C1 segment of cervical spinal cord (tissue), 14 donors: ENCODE measurements at regions not wholly inside any gene's neighbourhood (a gene's known extent, or its start where the extent isn't known, plus 50 kb on each side); places are given as distances from the start of the nearest gene placed in this dataset.

Experiments
- DNase-seq, 14 donors: peaks; one replicate each; lab custom pipeline; 2025; lab: John Stamatoyannopoulos, UW

DNA sequence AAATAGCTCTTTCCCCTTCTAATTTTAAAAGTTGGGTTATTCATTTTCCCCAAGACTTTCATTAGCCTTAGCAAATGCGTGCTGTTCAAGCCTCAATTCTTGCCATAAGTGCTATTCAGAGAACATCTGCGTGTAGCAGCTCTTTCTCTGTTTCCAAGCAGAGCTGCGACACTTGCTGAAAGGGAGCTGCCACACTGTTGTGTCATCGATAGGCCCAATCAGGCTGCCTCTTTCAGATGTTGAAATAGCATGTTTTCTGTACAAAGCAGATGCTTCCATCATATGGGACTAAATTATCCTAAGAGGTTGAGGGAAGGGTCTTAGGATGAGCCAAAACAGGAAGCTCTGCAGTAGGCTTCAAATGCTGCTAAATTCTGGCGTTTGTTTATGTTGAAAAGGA is 220.9 kb upstream of the CDC14C start:
- DNase-seq, result no peak

DNA sequence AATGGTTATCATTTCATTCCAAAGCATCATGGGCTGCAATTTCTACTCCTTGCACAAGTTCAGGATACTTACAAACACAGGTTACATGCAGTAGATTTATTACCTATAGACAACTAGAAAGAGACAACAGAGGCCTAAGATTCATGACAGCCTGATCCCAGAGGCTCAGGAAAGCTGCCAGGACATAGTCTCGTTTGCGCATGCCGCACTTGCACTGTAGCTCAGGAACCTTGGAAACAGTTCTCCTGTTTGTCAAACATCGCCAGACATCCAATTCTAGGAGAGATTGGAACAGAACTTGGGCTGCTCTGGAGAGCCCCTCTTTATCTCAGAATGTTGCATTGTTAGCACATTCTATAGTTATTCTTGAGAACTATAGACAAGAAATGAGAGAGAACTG is 216.2 kb upstream of the CDC14C start:
- DNase-seq, result no peak

DNA sequence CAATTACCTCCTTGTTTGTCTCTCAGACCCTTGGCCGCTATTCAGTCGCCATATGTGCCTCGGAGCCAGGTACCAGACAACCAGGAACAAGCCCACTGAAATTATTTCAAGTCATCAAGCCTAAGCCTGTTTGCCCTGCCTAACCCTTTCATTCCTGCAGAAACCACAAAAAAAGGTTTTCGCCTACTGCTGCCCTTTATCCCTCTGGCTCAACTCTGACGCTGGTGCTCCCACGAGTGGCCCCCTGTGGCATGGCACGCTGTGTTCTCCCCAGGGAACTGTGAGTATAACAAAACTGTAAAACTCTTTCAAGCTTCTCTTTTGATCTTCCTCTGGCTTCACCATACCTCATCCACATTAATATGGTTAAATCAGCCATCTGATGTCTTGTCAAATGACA is 215.7 kb upstream of the CDC14C start:
- DNase-seq, result no peak

DNA sequence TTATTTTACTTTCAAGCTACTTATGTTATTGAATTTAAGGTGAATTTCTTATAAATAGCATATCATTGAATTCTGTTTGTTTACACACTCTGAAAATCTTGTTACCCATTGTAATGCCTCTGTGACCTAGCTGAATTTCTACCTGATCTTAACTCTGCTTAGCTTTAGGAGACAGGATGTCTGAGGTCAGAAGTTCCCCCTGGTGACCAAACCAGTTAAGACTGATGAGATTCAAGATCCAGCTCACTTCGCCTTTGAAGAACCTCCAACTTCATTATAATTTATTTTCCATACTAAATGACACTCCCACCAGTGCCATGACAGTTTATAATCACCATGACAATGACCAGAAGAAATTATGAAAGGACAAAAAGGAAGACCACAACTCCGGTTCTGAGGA is 213.4 kb upstream of the CDC14C start:
- no peak for DNase-seq

DNA sequence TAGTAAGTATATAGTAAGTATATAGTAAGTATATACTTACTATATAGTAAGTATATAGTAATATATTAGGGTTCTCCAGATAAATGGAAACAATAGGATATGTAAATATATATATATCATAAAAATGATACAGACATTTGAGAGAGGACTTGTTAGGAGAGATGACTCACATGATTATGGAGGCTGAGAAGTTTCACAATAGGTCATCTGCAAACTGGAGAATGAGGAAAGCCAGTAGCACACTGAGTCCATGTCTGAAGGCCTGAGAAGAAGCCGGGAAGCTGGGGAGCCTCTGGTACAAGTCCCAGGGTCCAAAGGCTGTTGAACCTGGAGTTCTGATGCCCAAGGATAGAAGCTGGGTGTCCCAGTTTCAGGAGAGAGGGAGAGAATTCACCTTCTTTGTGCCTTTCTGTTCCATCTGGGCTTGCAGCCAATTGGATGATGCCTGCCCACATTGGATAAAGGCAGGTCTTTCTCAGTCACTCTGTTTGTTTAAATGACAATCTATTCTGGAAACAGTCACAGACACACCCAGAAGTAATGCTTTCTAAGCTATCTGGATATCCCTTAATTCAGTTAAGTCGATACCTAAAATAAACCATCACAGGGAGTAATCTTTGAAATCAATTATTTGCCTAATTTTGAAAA is 205.5 kb upstream of the CDC14C start:
- no peak for DNase-seq

DNA sequence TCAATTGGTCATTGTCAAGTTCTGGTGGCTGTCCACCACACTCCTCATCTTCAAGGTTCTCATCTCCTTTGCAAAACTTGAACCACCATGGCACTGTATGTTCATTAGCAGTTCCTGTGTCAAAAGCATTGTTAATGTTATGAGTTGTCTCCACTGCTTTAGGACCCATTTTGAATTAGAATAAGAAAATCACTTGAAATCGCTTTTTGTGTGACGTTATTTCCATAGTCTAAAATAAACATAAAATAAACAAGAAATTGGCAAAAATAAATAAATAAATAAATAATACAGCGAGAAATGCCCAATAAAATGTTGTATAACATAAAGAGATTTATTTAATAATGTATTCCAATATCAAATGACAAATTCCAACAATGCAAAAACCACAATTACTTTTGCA is 195.5 kb upstream of the CDC14C start:
- DNase-seq, result no peak

DNA sequence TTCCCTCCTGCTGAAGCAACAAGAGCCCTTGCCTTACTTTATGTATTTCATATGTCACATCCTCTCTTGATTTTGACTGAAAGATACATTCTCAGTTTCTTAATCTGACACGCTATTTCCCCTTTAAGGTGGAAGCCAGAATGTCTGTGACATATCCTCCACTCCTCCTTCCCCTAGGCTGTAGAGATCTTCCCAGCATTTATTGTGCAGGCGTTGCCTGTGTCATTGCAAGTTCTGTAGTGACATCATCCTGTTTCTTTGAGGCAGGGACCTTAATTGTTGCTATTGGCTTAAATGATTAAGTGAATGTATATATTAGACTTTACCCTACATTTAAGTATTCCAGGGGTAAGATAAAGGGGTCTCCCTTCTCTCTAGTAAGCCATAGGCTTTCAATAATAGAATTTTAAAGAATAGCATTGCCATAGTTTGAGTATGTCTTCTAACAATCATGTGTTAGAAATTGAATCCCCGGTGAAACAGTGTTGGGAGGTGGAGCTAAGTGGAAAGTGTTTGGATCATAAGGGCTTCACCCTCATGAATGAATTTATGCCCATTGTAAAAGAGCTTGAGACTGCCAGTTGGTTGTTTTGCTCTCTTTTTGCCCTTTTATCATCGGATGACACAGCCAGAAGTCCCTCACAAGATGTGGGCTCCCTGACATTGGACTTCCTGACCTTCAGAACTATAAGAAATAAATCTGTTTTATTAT is 189.5 kb upstream of the CDC14C start:
- DNase-seq, result no peak

DNA sequence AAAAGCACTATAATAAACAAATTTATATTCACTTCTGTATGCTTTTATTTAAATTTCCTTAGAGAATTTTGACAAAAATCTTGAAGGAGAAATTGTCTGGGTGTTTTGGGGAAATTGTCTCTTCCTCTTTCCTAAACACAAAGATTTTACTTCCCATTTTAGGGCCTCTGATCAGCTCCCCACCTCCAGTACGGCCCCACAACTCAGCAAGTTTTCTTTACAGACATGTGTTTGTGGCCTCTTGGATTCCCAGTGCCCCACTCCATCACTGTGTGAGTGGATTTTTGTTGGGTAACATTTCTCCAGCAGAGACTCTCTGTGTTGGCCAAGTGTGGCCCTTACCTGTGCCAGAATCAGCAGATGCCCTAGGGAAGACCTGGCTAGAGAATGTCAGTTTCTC is 182.8 kb upstream of the CDC14C start:
- peak in 1 of 14 donors; percentile 4 for DNase-seq

DNA sequence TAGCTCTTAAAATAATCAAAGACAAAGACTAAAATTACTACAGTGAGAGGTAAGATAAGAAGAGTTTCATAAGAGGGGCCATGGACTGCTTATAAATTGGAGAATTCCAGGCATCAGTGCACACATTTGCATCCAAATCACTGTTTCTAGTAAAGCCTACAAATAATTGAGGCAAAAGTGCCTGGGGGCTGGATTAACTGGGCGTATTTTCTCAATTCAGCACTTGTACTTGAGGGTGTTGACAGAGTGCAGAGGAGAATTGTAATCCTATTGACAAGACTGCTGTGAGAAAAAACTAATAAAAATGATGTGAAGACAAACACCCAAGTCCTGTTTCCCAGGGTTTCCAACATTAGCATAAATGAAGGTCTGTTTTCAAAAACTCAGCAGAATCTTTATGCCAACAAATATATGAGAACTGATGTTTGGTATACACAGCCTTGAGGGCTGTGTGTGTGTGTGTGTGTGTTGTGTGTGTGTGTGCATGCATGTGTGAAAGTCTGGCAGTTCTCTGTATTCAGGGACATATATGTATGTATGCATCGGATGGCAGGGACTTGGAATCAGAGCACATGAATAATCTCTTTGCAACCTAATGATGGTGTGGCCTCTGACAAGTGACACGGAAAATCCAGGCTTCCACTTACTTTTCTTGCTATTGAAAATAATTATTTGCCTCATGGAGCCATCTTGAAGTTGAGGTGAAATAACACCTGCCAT is 182.1 kb upstream of the CDC14C start:
- DNase-seq, result no peak

DNA sequence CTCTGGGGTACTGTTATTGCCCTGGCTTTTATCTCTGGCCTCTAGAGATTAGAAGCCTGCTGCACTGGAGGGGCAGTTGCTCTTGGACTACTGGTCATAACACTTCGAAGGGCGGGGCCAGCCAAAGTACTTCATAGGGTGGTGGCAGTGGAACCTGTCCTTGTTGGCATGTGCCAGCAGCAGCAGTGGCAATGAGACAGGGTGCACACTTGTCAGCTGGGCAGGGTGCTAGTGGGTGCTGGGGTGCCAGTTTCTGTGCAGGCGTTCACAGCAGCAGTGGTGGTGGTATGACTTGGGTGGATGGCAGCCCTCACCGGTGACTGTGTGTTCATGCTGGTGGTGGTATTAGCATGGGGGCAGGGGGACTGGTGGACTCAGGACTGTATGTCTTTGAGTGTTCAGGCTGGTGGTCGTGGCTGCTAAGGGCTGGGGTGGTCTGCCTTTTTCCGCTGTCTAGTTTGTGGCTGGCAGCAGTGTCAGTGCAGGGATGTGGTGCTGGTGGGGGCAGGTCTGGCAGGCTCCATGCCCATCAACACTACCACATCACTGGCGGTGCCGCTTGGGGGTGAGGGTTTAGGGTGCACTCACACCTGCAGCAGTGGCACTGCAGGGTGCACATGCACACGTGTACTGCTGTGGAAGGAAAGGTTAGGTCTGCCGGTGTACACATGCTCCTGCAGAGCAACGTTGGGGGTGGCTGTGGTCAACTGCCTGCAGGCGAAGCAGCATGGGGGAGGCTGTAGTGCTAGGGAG is 176.1 kb upstream of the CDC14C start:
- DNase-seq, result no peak

DNA sequence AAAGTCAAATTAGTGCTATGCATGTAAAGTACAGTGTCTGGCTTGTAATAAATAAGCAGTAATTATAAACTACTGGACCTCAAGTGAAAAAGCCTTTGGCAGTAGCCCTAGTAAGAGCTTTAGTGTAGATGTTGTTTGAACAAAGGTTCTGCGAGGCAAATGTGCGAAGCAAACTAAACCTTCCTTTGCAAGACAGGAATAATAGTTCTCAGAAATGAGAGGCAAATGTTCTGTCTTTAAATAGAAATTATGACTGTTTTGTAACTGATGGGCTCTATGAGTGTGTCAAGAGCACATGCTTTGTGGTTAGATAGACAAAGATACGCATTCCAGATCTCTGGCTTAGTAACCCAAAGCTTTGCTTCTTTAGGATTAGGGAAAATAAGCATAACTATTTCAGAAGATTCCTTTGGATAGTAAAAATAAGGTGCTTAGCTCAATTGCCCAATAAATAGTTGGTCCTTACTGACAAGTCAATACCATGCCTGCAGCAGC is 169.2 kb upstream of the CDC14C start:
- DNase-seq, result no peak

DNA sequence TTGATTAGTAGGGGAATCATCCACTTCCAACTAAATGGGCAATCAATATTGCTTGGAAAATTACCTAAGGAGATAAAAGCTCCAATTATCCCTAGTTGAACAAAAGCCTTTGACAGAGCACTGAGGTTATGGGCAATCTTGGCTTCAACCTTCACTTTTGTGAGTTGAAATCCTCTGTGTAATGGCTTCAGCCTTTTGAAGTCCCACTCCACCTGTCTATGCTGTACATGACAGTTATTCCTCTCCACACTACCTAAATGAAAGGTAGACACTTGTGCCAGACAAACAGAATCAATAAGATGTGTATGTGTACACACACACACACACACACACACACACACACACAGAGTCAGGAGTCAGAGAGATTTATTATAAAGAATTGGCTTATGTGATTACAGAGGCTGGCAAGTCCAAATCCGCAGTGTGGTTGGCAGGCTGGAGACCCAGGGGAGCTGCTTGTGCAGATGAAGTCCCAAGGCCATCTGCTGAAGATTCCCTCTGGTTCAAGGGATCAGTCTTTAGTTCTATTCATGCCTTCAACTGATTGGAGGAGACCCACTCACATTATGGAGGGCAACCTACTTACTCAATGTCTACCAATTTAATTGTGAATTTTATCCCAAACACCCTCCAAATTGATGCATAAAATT is 164.8 kb upstream of the CDC14C start:
- no peak for DNase-seq

DNA sequence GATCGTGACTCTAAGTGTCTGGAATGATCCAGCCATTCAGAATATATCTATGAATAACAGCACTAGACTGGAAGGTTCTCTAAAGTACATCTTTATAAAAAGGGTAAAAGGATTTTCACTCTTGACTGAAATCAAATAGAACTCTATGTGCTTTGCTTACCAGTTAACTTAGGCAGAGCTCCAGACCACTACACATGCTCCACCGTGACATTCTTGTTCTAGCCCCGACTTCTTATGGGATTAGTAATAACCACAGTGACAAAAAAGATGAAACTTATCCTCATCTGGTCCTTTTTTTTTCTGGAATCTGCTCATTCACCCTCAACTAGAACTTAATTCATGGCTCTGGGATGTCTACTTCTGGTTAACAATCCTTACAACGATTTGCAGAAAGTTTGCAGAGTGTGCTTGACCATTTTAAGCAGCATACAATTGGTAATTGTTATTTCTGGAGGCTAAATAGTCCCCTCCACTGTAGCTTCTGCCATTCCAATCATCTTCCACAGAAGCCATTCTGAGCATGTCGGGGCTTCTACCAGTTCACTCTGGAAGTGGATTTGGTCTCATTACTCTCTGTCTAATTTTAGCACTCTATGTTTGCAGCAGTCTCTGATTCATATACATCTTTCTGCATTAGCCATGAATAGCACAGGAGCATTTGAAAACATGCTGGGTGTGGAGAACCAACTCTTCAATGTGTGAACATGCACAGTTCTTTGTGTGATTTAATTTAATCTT is 163.7 kb upstream of the CDC14C start:
- DNase-seq, result no peak

DNA sequence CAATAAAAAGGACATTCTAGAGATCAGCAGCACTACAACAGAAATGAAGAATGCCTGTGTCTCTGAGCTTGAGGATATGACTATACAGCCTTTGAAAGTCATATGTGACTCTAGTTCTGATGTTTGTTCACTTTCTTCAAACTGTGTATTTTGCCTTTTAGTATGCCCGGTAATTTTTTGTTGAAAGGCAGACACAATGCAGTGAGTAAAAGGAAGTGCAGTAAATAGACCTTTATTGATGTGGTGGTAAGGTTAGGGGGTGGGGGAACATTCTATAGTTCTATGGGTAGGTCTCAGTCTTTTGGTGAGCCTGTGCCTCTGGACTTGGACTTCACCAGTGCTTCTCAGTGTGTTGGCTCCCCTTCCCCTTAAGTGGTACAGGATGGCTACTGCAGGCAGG is 143.5 kb upstream of the CDC14C start:
- DNase-seq, result no peak

DNA sequence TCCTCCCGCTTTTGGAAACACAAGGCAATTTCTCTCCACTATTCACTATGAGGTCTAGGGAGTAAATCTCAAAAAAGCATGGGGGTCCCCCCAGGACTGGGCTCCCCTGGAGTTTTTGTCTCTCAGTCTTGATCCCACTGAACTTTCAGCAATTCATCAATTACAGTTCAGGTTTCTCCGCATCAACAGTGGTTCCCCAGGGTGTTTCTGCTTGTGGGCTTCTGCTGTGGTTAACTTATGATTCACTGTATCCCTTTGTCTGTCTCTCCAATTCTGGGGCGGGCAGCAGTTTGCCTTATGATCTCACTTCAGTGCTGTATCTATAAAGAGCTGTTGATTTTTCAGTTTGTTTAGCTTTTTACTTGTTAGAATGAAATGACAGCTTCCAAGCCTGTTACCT is 142.6 kb upstream of the CDC14C start:
- DNase-seq, result no peak

DNA sequence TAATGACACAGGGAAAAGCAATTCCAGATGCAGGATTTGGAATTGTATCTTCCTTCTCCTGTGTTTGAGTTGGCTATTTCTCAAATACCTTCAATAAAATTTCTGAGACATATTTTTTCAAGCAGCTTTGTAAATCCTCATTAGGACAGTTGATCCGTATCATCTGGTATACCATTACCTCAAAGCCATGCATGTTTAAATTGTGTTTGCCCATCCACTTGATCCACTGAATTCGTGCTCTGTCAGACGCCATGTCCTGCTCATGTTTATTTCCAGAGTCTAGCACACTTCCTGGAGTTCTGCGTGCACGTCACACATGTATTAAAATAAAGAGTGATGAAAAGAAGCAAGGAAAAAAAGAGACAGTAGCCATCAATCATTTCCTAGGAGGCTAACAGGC is 141.8 kb upstream of the CDC14C start:
- DNase-seq, result no peak

DNA sequence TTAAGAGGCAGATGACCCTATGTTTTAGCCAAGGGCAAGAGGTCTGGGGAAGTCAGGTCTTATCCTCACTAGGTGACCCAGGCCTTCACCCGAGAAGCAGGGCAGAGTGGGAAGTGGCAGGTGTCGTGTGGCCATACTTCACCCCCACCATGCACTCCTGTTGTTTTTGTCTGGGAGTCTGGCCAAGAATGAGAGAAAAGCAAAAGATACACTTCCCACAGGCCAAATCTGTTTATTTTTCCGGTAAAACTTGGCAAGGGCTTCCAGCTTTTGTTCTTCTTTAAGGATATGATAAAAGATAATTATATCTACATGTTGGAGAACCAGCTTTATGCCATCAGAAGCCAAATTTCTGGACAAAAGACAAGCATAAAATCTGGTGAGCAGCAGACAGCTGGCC is 137.4 kb upstream of the CDC14C start:
- DNase-seq, result peak in 1 of 14 donors; percentile 49

DNA sequence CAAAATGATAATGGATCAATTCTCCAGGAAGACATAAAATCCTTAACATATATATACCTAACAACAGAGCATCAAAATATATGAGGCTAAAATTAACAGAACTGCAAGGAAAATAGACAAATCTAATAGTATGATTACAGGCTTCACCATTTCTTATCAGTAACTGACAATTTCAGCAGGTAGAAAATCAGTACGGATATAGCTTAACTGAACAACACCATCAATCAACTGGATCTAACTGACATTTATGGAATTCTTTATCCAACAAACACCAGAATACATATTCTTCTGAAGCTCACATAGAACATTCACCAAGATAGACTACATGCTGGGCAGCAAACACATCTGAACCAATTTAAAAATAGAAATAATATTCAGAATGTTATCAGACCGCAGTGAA is 121.1 kb upstream of the CDC14C start:
- DNase-seq, result no peak

DNA sequence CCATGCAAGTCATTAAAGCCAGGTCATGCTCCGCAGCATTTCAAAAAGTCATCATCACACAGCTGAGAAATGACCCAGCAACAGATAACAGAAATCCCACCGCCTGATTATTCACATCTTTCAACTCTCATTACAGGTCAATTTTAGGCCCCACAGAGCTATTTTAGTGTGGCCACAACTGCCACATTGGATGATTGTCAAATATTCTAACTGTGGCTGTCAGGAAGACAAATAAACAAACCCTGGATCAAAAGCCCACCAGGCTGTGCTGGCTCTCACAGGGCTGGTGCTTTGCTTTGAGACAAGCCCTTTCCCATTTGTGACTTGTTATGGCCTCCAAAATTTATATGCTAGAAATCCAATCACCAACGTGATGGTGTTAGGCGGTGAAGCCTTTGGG is 117.6 kb upstream of the CDC14C start:
- no peak for DNase-seq

DNA sequence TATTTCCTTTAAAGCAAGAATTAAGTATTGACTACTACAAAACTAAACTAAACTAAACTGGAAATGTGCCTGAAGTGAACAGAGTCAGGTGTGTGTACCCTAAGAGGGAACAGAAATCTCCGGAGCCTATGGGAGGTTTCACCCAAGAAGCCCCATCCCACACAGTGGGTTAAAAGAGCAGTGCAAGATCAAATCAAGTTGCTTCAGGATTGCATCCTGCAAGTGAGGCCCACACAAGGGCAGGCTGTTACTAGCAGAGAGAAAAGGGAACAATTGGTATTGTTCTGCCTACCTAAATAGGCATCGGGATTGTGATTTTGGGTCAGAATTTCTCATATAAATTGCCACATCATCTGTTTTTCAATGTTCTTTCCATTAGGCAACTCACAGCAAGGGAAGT is 113.3 kb upstream of the CDC14C start:
- no peak for DNase-seq

DNA sequence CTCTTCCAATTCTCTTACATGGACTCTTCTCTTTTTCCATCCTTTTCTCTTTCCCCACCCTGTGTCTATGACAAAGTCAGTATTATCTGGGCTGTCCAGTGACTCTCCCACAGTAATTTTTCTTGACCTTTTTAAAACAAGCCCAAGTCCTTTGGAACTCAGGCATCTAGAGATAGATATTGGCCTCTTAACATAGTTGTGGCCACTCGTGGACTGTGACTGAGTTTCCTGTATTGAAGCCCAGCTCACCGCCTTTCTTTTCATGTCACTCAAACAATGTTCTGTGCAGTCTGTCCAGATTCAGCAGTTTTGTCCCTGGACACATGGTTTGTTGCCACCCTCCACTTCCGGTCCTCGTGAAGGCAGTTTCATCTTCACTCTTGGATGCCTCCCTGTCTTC is 110.9 kb upstream of the CDC14C start:
- no peak for DNase-seq
